Esophagus squamous epithelium (tissue), 4 donors: ENCODE measurements at regions not wholly inside any gene's neighbourhood (a gene's known extent, or its start where the extent isn't known, plus 50 kb on each side); places are given as distances from the start of the nearest gene placed in this dataset.

ENCODE experiments used
- POLR2A ChIP-seq, 4 donors: fragments of 450-650 bp; IDR thresholded peaks; one replicate each; pipeline ENCODE4 v1.6.1; 2017; ENCODE audit warnings: antibody characterized with exemption in 4 of 4, mild to moderate bottlenecking in 4 of 4, moderate library complexity in 3 of 4
- TF ChIP-seq, protein P1 (sequence below), 6 experiments: fragments of 450-650 bp in 4 of 6; fragments of 200-600 bp in 2 of 6; sonication (generic) in 2 of 6; IDR thresholded peaks; one replicate each; pipeline ENCODE4 v1.5.1; 2016 to 2019; ENCODE audit warnings: antibody characterized with exemption in 6 of 6, mild to moderate bottlenecking in 4 of 6, moderate library complexity in 4 of 6

DNA sequence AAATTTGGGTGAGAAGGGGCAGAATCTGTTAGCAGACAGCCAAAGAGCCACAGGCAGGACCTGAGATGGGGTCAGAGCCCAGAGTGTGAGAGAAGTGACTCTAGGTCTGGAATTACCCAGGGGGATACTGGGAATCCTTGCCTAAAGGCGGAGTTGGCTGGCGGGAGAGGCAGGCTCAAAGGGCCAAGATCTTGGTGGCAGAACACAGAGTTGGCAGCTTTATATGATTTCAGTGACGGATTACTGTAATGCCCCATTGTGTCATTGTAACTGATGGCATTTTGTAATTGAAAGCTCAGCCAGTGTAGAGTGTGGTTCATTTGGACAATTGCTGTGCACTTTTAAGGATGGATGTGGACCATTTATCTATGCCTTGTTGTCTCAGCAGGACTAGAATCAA is 77.3 kb downstream of the SMIM20 start:
- TF ChIP-seq, protein P1, sequence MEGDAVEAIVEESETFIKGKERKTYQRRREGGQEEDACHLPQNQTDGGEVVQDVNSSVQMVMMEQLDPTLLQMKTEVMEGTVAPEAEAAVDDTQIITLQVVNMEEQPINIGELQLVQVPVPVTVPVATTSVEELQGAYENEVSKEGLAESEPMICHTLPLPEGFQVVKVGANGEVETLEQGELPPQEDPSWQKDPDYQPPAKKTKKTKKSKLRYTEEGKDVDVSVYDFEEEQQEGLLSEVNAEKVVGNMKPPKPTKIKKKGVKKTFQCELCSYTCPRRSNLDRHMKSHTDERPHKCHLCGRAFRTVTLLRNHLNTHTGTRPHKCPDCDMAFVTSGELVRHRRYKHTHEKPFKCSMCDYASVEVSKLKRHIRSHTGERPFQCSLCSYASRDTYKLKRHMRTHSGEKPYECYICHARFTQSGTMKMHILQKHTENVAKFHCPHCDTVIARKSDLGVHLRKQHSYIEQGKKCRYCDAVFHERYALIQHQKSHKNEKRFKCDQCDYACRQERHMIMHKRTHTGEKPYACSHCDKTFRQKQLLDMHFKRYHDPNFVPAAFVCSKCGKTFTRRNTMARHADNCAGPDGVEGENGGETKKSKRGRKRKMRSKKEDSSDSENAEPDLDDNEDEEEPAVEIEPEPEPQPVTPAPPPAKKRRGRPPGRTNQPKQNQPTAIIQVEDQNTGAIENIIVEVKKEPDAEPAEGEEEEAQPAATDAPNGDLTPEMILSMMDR (IDR thresholded peaks at IDR 0.05), result no peak
- TF ChIP-seq POLR2A (IDR thresholded peaks at IDR 0.05), result no peak
